ENCODE measurements at regions not wholly inside any gene's neighbourhood (a gene's known extent, or its start where the extent isn't known, plus 50 kb on each side); places are given as distances from the start of the nearest gene placed in this dataset.

DNA sequence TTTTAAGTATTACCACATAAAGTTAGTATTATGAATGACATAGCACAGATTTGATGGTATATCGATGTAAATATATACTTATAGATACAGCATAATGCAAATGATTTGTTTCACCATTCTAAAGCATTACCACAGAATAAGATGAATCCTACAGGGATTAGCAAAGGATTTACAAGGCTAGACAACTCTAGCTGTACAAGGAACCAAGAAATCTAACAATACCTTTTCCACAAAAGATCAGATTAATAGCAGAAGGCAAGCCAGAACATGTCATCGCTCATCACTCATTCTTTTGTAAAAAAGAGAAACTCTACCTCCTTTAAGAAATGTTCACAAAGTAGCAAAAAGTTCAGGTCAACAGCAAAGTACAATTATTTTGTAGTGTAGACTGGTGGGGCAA lies 105.1 kb upstream of the ANK3 start:
- TF ChIP-seq, protein P1, sequence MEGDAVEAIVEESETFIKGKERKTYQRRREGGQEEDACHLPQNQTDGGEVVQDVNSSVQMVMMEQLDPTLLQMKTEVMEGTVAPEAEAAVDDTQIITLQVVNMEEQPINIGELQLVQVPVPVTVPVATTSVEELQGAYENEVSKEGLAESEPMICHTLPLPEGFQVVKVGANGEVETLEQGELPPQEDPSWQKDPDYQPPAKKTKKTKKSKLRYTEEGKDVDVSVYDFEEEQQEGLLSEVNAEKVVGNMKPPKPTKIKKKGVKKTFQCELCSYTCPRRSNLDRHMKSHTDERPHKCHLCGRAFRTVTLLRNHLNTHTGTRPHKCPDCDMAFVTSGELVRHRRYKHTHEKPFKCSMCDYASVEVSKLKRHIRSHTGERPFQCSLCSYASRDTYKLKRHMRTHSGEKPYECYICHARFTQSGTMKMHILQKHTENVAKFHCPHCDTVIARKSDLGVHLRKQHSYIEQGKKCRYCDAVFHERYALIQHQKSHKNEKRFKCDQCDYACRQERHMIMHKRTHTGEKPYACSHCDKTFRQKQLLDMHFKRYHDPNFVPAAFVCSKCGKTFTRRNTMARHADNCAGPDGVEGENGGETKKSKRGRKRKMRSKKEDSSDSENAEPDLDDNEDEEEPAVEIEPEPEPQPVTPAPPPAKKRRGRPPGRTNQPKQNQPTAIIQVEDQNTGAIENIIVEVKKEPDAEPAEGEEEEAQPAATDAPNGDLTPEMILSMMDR (conservative IDR thresholded peaks at IDR 0.05; ENCODE audit: low read depth in 2 of 2), result no peak
- TF ChIP-seq EZH2phosphoT487 (IDR thresholded peaks at IDR 0.05; ENCODE audit: unreplicated experiment) (no peak), CREB1 (CRISPR knock-in tag; IDR thresholded peaks at IDR 0.05; ENCODE audit: low read depth) (no peak), POLR2AphosphoS5 (IDR thresholded peaks at IDR 0.05; ENCODE audit: low read depth) (no peak), JUNB (IDR thresholded peaks at IDR 0.05; ENCODE audit: unreplicated experiment) (no peak), REST (IDR thresholded peaks at IDR 0.05; ENCODE audit: unreplicated experiment) (no peak)
- TF ChIP-seq, protein P2, sequence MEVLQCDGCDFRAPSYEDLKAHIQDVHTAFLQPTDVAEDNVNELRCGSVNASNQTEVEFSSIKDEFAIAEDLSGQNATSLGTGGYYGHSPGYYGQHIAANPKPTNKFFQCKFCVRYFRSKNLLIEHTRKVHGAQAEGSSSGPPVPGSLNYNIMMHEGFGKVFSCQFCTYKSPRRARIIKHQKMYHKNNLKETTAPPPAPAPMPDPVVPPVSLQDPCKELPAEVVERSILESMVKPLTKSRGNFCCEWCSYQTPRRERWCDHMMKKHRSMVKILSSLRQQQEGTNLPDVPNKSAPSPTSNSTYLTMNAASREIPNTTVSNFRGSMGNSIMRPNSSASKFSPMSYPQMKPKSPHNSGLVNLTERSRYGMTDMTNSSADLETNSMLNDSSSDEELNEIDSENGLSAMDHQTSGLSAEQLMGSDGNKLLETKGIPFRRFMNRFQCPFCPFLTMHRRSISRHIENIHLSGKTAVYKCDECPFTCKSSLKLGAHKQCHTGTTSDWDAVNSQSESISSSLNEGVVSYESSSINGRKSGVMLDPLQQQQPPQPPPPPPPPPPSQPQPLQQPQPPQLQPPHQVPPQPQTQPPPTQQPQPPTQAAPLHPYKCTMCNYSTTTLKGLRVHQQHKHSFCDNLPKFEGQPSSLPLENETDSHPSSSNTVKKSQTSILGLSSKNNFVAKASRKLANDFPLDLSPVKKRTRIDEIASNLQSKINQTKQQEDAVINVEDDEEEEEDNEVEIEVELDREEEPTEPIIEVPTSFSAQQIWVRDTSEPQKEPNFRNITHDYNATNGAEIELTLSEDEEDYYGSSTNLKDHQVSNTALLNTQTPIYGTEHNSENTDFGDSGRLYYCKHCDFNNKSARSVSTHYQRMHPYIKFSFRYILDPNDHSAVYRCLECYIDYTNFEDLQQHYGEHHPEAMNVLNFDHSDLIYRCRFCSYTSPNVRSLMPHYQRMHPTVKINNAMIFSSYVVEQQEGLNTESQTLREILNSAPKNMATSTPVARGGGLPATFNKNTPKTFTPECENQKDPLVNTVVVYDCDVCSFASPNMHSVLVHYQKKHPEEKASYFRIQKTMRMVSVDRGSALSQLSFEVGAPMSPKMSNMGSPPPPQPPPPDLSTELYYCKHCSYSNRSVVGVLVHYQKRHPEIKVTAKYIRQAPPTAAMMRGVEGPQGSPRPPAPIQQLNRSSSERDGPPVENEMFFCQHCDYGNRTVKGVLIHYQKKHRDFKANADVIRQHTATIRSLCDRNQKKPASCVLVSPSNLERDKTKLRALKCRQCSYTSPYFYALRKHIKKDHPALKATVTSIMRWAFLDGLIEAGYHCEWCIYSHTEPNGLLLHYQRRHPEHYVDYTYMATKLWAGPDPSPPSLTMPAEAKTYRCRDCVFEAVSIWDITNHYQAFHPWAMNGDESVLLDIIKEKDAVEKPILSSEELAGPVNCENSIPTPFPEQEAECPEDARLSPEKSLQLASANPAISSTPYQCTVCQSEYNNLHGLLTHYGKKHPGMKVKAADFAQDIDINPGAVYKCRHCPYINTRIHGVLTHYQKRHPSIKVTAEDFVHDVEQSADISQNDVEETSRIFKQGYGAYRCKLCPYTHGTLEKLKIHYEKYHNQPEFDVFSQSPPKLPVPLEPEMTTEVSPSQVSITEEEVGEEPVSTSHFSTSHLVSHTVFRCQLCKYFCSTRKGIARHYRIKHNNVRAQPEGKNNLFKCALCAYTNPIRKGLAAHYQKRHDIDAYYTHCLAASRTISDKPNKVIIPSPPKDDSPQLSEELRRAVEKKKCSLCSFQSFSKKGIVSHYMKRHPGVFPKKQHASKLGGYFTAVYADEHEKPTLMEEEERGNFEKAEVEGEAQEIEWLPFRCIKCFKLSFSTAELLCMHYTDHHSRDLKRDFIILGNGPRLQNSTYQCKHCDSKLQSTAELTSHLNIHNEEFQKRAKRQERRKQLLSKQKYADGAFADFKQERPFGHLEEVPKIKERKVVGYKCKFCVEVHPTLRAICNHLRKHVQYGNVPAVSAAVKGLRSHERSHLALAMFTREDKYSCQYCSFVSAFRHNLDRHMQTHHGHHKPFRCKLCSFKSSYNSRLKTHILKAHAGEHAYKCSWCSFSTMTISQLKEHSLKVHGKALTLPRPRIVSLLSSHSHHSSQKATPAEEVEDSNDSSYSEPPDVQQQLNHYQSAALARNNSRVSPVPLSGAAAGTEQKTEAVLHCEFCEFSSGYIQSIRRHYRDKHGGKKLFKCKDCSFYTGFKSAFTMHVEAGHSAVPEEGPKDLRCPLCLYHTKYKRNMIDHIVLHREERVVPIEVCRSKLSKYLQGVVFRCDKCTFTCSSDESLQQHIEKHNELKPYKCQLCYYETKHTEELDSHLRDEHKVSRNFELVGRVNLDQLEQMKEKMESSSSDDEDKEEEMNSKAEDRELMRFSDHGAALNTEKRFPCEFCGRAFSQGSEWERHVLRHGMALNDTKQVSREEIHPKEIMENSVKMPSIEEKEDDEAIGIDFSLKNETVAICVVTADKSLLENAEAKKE (CRISPR knock-in tag; IDR thresholded peaks at IDR 0.05), result no peak
- TF ChIP-seq, protein P3, sequence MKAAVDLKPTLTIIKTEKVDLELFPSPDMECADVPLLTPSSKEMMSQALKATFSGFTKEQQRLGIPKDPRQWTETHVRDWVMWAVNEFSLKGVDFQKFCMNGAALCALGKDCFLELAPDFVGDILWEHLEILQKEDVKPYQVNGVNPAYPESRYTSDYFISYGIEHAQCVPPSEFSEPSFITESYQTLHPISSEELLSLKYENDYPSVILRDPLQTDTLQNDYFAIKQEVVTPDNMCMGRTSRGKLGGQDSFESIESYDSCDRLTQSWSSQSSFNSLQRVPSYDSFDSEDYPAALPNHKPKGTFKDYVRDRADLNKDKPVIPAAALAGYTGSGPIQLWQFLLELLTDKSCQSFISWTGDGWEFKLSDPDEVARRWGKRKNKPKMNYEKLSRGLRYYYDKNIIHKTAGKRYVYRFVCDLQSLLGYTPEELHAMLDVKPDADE (IDR thresholded peaks at IDR 0.05), result no peak

Measured in GM23338 (cell line).